Smooth muscle cell (in vitro differentiated cells): ENCODE measurements at regions not wholly inside any gene's neighbourhood (a gene's known extent, or its start where the extent isn't known, plus 50 kb on each side); places are given as distances from the start of the nearest gene placed in this dataset.

ENCODE experiments used
- DNase-seq: peaks from one replicate; lab custom pipeline; 2025; ENCODE audit not compliant: unreplicated experiment; lab: John Stamatoyannopoulos, UW
- H2AFZ ChIP-seq: fragments of 200-600 bp; sonication (generic); 2 replicates; pipeline ENCODE4 v1.6.0; 2016; ENCODE audit warnings: antibody characterized with exemption, low read depth, mild to moderate bottlenecking
- H3F3A ChIP-seq: fragments of 200-600 bp; sonication (generic); 2 replicates; pipeline ENCODE4 v1.6.0; 2017; ENCODE audit warnings: antibody characterized with exemption, low read depth
- H3K27ac ChIP-seq: fragments of 200-600 bp; sonication (generic); 2 replicates; pipeline ENCODE4 v1.5.1; 2016; ENCODE audit warnings: low read depth, mild to moderate bottlenecking
- H3K27me3 ChIP-seq: fragments of 200-600 bp; sonication (generic); 2 replicates; pipeline ENCODE4 v1.6.1; 2016; ENCODE audit warnings: low read depth, mild to moderate bottlenecking
- H3K36me3 ChIP-seq: fragments of 200-600 bp; sonication (generic); 2 replicates; pipeline ENCODE4 v1.5.1; 2016; ENCODE audit warnings: low read depth
- H3K4me1 ChIP-seq: fragments of 200-600 bp; sonication (generic); 2 replicates; pipeline ENCODE4 v1.5.1; 2016; ENCODE audit warnings: low read depth
- H3K4me2 ChIP-seq: fragments of 200-600 bp; sonication (generic); 2 replicates; pipeline ENCODE4 v1.6.0; 2016; ENCODE audit warnings: mild to moderate bottlenecking
- H3K4me3 ChIP-seq: fragments of 200-600 bp; sonication (generic); 2 replicates; pipeline ENCODE4 v1.5.1; 2016; ENCODE audit warnings: mild to moderate bottlenecking
- H3K79me2 ChIP-seq: fragments of 200-600 bp; sonication (generic); 2 replicates; pipeline ENCODE4 v1.6.0; 2016; ENCODE audit warnings: low read depth, mild to moderate bottlenecking
- H3K9ac ChIP-seq: fragments of 200-600 bp; sonication (generic); 2 replicates; pipeline ENCODE4 v1.6.0; 2016; ENCODE audit warnings: low read depth
- H3K9me3 ChIP-seq: fragments of 200-600 bp; sonication (generic); replicated peaks from 2 replicates; pipeline ENCODE4 v1.5.1; 2016; ENCODE audit warnings: low read depth
- H4K20me1 ChIP-seq: fragments of 200-600 bp; sonication (generic); 2 replicates; pipeline ENCODE4 v1.6.0; 2016; ENCODE audit warnings: low read depth
- CTCF ChIP-seq: fragments of 200-600 bp; sonication (generic); IDR thresholded peaks from 2 replicates; pipeline ENCODE4 v1.5.1; 2017; ENCODE audit warnings: borderline replicate concordance, mild to moderate bottlenecking, antibody characterized with exemption; ENCODE audit not compliant: insufficient read depth, poor library complexity, severe bottlenecking
- WGBS: methylation state at CpG from one replicate; pipeline ENCODE4 v1.1.7; 2016; ENCODE audit warnings: low lambda C conversion rate; 5-methylcytosine and 5-hydroxymethylcytosine counted together

GRCh38 chr5:18036531-18036930, 402.3 kb downstream of the TAF11L14 start:
- no peak for TF ChIP-seq CTCF
- no peak overlapping the region for H3K4me3 ChIP-seq
- 89% methylated on average over 2 of the region's 2 CpGs for WGBS
- H3K79me2 ChIP-seq, result no peaks in the 10 kb centered on the region
- no peak overlapping the region for H2AFZ ChIP-seq
- no peak overlapping the region for H3K9ac ChIP-seq
- no peaks in the 10 kb centered on the region for H3K36me3 ChIP-seq
- H3F3A ChIP-seq, result no peaks in the 10 kb centered on the region
- no peaks in the 10 kb centered on the region for H3K9me3 ChIP-seq
- H3K4me1 ChIP-seq, result no peaks in the 10 kb centered on the region
- H3K27ac ChIP-seq, result no peak overlapping the region
- no peaks in the 10 kb centered on the region for H3K27me3 ChIP-seq
- no peak for DNase-seq
- H4K20me1 ChIP-seq, result no peaks in the 10 kb centered on the region
- no peak overlapping the region for H3K4me2 ChIP-seq

GRCh38 chr5:18037718-18038117, 403.5 kb downstream of the TAF11L14 start:
- H3K4me1 ChIP-seq, result no peaks in the 10 kb centered on the region
- no peaks in the 10 kb centered on the region for H3K36me3 ChIP-seq
- H3F3A ChIP-seq, result no peaks in the 10 kb centered on the region
- no peak overlapping the region for H3K4me2 ChIP-seq
- 84% methylated on average over 2 of the region's 2 CpGs for WGBS
- no peak for TF ChIP-seq CTCF
- no peaks in the 10 kb centered on the region for H4K20me1 ChIP-seq
- no peak overlapping the region for H3K4me3 ChIP-seq
- no peaks in the 10 kb centered on the region for H3K27me3 ChIP-seq
- no peaks in the 10 kb centered on the region for H3K9me3 ChIP-seq
- no peaks in the 10 kb centered on the region for H3K79me2 ChIP-seq
- H3K27ac ChIP-seq, result no peak overlapping the region
- H2AFZ ChIP-seq, result no peak overlapping the region
- no peak overlapping the region for H3K9ac ChIP-seq
- DNase-seq, result no peak

- Histone ChIP-seq H2AFZ (no peak overlapping the region), H3K4me1 (no peaks in the 10 kb centered on the region), H3K9ac (no peak overlapping the region), H3K27me3 (no peaks in the 10 kb centered on the region), H3K4me2 (no peak overlapping the region), H3F3A (no peaks in the 10 kb centered on the region), H3K36me3 (no peaks in the 10 kb centered on the region), H3K27ac (no peak overlapping the region), H3K9me3 (no peaks in the 10 kb centered on the region), H3K4me3 (no peak overlapping the region), H4K20me1 (no peaks in the 10 kb centered on the region), H3K79me2 (no peaks in the 10 kb centered on the region)
- DNase-seq, result no peak
- TF ChIP-seq CTCF, result no peak
- WGBS, result 67% methylated on average over 1 of the region's 1 CpG
These were observed 409.1 kb downstream of the TAF11L14 start for GRCh38 chr5:18043344-18043743.

- no peaks in the 10 kb centered on the region for H3K4me1 ChIP-seq
- no peaks in the 10 kb centered on the region for H3K27me3 ChIP-seq
- DNase-seq, result no peak
- H3K4me2 ChIP-seq, result no peak overlapping the region
- H3K79me2 ChIP-seq, result no peaks in the 10 kb centered on the region
- H3K36me3 ChIP-seq, result no peaks in the 10 kb centered on the region
- H3K4me3 ChIP-seq, result no peak overlapping the region
- no peaks in the 10 kb centered on the region for H3F3A ChIP-seq
- no peak overlapping the region for H3K9ac ChIP-seq
- no peak overlapping the region for H3K27ac ChIP-seq
- no peak for TF ChIP-seq CTCF
- H4K20me1 ChIP-seq, result no peaks in the 10 kb centered on the region
- no peak overlapping the region for H2AFZ ChIP-seq
- 44% methylated on average over 2 of the region's 2 CpGs for whole genome bisulfite sequencing
- H3K9me3 ChIP-seq, result no peaks in the 10 kb centered on the region
These were observed 414.2 kb downstream of the TAF11L14 start for GRCh38 chr5:18048449-18048848.
